ENCODE measurements at regions not wholly inside any gene's neighbourhood (a gene's known extent, or its start where the extent isn't known, plus 50 kb on each side); places are given as distances from the start of the nearest gene placed in this dataset.

DNA sequence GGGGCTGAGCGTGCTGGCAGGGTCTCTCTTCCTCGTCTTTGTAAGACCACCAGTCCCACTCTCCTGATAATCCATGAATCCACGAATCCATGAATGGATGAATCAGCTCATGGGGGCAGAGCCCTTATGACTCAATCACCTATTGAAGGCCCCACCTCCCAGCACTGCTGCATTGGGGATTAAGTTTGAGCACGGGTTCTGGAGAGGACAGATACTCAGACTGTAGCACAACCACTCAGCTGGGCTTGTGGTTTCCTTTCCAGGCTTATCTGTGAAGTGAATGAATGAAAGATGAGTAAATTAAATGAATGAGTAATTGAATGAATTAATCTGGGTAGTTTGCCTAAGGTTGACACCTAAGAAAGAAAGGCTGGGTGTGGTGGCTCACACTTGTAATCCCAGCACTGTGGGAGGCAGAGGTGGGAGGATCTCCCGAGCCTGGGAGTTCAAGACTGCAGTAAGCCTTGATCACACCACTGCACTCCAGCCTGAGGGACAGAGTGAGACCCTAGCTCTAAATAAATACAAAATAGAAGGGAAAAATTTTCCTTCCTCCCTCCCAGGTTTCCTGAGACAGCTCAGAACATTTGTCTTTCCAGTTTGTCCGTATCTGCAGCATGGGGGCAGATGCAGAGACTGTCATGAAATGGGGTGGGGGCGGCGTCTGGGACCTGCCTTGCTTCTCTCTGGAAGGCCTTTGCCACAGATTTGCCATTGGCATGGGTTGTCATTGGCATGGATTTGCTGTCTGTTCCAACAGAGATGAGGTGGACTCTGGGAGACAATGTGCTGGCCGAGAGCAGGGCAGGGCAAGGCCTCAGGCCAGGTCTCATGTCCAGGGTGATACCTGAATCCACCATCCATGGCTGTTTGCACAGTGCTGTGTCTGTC, 187.7 kb upstream of the C1orf174 start:
- TF ChIP-seq, protein P1, sequence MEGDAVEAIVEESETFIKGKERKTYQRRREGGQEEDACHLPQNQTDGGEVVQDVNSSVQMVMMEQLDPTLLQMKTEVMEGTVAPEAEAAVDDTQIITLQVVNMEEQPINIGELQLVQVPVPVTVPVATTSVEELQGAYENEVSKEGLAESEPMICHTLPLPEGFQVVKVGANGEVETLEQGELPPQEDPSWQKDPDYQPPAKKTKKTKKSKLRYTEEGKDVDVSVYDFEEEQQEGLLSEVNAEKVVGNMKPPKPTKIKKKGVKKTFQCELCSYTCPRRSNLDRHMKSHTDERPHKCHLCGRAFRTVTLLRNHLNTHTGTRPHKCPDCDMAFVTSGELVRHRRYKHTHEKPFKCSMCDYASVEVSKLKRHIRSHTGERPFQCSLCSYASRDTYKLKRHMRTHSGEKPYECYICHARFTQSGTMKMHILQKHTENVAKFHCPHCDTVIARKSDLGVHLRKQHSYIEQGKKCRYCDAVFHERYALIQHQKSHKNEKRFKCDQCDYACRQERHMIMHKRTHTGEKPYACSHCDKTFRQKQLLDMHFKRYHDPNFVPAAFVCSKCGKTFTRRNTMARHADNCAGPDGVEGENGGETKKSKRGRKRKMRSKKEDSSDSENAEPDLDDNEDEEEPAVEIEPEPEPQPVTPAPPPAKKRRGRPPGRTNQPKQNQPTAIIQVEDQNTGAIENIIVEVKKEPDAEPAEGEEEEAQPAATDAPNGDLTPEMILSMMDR (IDR thresholded peaks at IDR 0.05) = no peak
- TF ChIP-seq SIN3A (IDR thresholded peaks at IDR 0.05; ENCODE audit: borderline replicate concordance, insufficient read depth, low read depth, low read length) (no peak), POLR2AphosphoS5 (IDR thresholded peaks at IDR 0.05; ENCODE audit: low read depth, low read length) (no peak)

All from Panc1 (cell line).